Activated CD8-positive, alpha-beta memory T cell treated with anti-CD3 and anti-CD28 coated beads for 36 hours (primary cell): ENCODE measurements at regions not wholly inside any gene's neighbourhood (a gene's known extent, or its start where the extent isn't known, plus 50 kb on each side); places are given as distances from the start of the nearest gene placed in this dataset.

ENCODE experiments used
- CTCF ChIA-PET: fragments of 350-600 bp; sonication (Branson Sonifier 250); formaldehyde crosslinking; loops from one replicate; lab custom pipeline; 2021; ENCODE audit warnings: antibody characterized with exemption; lab: Charles Lee
- POLR2A ChIA-PET: fragments of 350-600 bp; sonication (Branson Sonifier 250); formaldehyde crosslinking; loops from one replicate; lab custom pipeline; 2021; ENCODE audit warnings: antibody characterized with exemption; lab: Charles Lee

DNA sequence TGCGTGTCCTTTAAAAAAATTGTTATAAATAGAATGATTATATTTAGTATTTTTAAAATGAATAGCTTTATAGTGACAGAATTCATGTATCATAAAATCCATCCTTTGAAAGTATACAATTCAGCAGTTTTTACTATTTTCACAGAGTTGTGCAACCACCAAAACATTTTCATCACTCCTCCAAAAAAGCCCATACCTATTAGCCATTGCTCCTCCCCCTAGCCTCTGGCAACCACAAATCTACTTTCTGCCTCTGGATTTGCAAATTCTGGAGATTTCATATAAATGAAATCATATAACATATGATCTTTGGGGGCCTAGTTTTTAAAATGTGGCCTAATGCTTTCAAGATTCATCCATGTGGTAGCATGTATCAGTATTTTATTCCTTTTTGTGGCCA is 117.9 kb upstream of the MED13L start:
- ChIA-PET POLR2A (no interaction called here), CTCF (no interaction called here)

DNA sequence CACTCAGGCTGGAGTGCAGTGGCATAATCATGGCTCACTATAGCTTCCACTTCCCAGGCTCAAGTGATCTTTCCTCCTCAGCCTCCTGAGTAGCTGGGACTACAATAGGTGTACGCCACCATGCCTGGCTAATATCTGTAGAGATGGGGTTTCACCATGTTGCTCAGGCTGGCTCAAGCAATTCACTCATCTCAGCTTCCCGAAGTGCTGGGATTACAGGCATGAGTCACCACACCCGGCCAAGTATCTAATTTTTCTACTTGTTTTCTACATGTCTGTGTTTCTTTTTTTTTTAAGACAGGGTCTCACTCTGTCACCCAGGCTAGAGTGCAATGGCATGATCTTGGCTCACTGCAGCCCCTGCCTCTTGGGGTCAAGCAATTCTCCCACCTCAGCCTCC is 119.7 kb upstream of the MED13L start:
- ChIA-PET CTCF (interaction anchor here (0.7 kb wide), 1 partner anchor 361 kb away, joined by 3 read pairs; no protein-coding TSS in a partner anchor), POLR2A (no interaction called here)

DNA sequence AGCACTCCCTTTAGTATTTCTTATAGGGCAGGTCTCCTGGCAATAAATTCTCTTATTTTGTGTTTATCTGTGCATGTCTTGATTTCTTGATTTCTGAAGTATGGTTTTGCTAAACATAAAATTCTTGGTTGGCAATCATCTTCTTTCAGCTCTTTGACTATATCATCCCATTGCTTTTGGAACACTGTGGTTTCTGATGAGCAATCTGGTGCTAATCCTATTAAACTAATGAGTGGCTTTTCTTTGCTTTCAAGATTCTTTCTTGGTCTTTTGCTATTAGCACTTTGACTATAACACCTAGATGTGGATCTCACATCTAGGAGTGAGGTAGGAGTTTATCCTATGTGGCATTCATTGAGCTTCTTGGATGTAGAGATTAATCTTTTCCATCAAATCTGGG is 120.7 kb upstream of the MED13L start:
- POLR2A ChIA-PET = no interaction called here
- CTCF ChIA-PET = no interaction called here

- ChIA-PET POLR2A (no interaction called here), CTCF (no interaction called here)
Observed at GRCh38 chr12:116399055-116399454, 121.6 kb upstream of the MED13L start.

- CTCF ChIA-PET = no interaction called here
Observed at GRCh38 chr12:116400636-116401372, 123.3 kb upstream of the MED13L start.

GRCh38 chr12:116401565-116401964 is 124.1 kb upstream of the MED13L start:
- POLR2A ChIA-PET = no interaction called here

More at GRCh38 chr12:116400636-116401372, 123.3 kb upstream of the MED13L start:
- POLR2A ChIA-PET = interaction anchor here (0.7 kb wide), 1 partner anchor 1571 kb away, joined by 3 read pairs; no protein-coding TSS in a partner anchor

DNA sequence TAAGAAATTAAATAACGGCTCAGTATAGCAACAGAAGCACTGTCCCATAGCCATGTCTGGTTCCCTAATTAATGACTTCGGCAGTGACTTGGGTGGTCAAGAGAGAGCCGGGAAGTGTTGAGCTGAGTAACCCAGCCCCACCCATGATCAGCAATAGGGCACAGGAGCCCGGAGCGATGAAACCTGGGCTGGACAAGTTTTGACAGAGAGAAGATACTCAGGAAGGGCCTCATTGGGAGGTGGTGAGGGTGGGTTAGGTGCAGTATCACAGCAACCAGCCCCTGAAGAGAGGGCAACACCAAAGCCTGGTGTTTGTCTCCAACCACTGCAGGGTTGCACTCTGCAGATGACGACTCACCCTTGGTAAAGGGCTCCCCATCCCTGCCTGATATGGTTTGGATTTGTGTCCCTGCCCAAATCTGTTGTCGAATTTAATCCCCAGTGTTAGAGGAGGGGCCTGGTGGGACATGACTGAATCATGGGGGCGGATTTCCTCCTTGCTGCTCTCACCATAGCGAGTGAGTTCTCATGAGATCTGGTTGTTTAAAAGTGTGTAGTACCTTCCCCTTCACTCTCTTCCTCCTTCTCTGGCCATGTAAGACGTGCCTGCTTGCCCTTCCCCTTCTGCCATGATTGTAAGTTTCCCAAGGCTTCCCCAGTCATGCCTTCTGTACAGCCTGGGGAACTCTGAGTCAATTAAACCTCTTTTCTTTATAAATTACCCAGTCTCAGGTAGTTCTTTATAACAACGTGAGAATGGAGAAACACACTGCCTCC is 124.9 kb upstream of the MED13L start:
- ChIA-PET POLR2A (no interaction called here), CTCF (no interaction called here)

More at GRCh38 chr12:116401565-116401964, 124.1 kb upstream of the MED13L start:
- CTCF ChIA-PET = no interaction called here

- POLR2A ChIA-PET = no interaction called here
- CTCF ChIA-PET = no interaction called here
Observed at GRCh38 chr12:116403546-116403945, 126.1 kb upstream of the MED13L start.

- ChIA-PET POLR2A (no interaction called here), CTCF (no interaction called here)
Observed at GRCh38 chr12:116404247-116404646, 126.8 kb upstream of the MED13L start.

DNA sequence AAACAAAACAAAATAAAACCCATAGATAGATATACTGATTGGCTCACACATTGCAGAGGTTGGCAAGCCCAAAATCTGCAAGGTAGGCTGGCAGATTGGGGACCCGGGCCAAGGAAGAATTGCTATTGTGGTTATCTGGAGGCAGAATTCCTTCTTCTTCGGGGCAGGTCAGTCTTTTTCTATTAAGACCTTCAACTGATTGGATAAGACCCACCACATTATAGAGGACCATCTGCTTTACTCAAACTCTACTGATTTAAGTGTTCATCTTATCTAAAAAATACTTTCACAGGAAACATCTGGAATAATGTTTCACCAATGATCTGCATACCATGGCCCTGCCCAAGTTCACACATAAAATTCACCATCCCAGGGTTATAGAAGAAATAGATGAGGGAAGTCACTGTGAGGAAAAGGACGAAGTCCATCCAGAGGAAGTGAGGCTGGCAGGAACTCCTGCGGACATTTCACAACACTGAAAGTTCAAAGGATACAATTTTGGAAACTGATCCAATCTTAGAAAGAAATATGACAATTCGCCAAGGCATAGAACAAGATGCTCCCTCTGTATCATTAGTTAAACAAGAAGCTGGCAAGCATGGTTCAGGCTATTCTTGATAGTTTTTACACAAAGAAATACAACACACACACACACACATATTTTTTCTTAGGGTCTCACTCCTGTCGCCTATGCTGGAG is 127.6 kb upstream of the MED13L start:
- CTCF ChIA-PET = no interaction called here
- POLR2A ChIA-PET = no interaction called here

DNA sequence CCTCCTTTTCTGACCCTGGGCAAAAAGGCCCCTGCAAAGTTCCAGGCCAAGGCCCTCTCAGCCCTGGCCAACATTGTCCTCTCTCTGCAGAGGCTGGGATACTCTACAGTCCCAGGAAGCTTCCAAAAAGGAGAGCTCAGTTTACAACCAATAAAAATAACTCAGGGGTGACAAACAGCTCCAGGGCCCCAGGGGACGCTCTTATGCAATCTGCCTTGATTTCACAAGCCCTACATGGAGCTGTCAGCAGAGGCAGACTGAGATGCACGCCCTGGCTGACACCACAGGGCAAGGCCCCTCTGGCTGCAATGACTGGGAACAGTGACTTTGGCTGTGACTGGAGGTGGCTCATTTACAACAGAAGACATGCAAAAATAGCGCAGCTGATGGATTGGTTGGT is 129.0 kb upstream of the MED13L start:
- ChIA-PET POLR2A (no interaction called here), CTCF (no interaction called here)

GRCh38 chr12:116408489-116409250 is 131.2 kb upstream of the MED13L start:
- ChIA-PET POLR2A (no interaction called here), CTCF (no interaction called here)

DNA sequence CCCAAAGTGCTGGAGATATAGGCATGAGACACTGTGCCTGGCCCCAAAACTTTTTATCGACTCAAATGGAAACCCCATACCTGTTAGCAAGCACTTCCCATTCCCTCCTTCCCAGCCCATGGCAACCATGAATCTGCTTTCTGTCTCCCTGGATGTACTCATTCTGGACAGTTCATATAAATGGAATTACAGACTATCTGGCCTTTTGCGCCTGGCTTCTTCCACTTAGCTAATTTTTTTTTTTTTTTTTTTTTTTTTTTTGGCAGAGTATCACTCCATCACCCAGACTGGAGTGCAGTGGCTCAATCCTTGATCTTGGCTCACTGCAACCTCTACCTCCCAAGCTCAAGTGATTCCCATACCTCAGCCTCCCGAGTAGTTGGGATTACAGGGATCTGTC is 134.5 kb upstream of the MED13L start:
- ChIA-PET CTCF (no interaction called here), POLR2A (no interaction called here)

DNA sequence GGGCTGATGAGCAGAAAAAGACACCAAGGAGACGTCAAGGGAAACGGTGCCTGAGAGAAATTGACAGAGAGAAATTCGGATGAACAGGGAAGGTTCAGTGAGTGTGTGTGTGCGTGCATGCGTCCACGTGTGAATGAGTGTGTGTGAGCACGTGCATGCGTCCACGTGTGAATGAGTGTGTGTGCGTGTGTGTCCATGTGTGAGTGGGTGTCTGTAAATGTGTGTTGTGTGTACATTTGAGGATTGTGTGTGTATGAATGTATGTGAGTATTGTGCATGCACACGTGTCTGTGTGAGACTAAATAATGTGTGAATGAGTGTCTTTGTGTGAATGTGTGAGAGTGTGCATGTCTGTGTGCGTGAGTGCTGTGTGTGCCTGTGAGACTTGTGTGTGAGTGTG is 137.4 kb upstream of the MED13L start:
- CTCF ChIA-PET = no interaction called here
- POLR2A ChIA-PET = no interaction called here

GRCh38 chr12:116415408-116416108 is 138.1 kb upstream of the MED13L start:
- CTCF ChIA-PET = interaction anchor here (0.7 kb wide), 1 partner anchor 1753 kb away, joined by 3 read pairs; no protein-coding TSS in a partner anchor
- POLR2A ChIA-PET = no interaction called here

DNA sequence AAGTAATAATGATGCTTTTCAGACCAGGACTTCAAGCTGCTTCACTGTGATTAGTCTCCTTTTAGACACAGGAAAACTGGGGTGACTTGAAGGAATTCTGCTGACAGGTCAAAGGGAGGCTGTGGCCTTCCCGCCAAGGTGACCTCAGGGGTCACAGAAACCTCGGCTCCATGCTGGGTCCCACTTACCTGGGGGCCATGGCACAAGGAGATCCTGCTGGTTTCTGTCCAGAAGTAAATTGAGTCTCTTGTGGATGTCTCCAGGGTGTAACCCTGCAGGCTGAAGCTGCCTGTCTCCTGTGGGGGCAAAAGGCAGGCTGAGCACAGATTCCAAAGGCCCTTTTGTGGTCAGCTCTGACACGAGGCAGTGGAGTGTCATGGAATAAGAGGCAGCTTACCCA is 138.7 kb upstream of the MED13L start:
- CTCF ChIA-PET = interaction anchor here (0.7 kb wide), 1 partner anchor 1754 kb away, joined by 3 read pairs; no protein-coding TSS in a partner anchor
- POLR2A ChIA-PET = no interaction called here

DNA sequence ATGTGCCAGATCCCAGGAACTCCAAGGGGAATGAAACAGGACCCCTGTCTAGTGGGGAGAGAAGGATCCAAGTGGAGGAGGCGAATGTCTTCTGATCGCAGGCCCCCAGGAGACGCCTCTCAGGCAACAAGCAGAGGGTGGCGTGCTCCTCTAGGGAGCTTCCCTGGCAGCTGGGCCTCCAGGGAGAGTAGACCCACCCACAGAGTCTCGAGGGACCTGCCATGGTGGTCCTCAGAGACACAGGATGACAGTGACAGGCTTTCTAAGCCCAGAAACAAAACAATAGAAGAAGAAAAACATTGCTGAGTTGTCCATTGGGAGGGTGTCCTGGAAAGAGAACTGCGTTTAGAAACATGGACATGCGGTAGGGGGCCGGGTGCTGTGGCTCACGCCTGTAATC is 140.6 kb upstream of the MAP1LC3B2 start:
- ChIA-PET CTCF (no interaction called here), POLR2A (no interaction called here)

DNA sequence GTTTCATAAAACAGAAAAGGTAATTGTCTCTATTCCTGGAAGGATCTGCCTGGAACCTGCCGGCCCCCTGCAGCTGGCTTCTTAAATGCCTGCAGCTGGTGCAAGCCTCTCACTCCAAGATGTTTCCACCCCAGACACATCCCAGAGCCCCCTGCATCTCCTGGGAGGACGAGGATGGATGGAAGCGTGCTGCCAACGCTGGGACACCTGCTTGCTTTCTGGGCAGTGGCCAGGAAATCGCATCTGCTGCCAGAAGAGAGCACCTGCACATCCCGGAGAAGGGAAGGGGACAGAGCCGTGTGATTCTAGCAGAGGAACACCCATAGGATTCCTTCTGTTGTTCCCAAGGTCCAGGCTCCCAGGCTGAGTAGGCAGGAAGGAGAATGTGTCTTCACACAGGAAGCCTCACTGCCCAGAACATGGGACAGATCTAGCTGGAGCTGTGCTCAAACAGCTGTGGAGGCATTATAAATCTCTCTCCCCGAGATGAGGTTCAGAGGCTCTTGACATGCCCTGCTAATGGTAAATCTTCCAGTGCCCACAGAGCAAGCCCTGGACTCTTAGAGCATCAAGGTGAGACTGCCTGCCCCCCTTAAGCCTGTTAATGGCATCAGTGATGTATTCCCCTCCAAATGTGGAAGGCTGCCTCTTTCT is 138.8 kb upstream of the MAP1LC3B2 start:
- POLR2A ChIA-PET = no interaction called here
- CTCF ChIA-PET = interaction anchor here (0.6 to 0.7 kb wide), 2 partner anchors 9 to 1656 kb away, joined by 3 read pairs; no protein-coding TSS in a partner anchor
